PC-9 (cell line): ENCODE measurements at regions not wholly inside any gene's neighbourhood (a gene's known extent, or its start where the extent isn't known, plus 50 kb on each side); places are given as distances from the start of the nearest gene placed in this dataset.

Experiments used
- BruUV-seq: library from RNA; stranded (reverse); fragments of 400-500 nt; replicated peaks from 2 replicates; lab custom pipeline; 2021; lab: Mats Ljungman, UMichigan
- CTCF ChIA-PET: fragments of 300-600 bp; sonication (Branson Sonifier 250); formaldehyde crosslinking; loops from one replicate; lab custom pipeline; 2022; ENCODE audit warnings: antibody characterized with exemption; lab: Charles Lee
- POLR2A ChIA-PET: fragments of 300-600 bp; sonication (Branson Sonifier 250); formaldehyde crosslinking; loops from one replicate; lab custom pipeline; 2022; ENCODE audit warnings: antibody characterized with exemption; ENCODE audit not compliant: unreplicated experiment; lab: Charles Lee
- DNase-seq, 2 experiments: peaks; one replicate each; pipeline versions ENCODE4 v3.0.0 to v3.0.0-alpha.2; 2015 to 2022; ENCODE audit warnings: mixed read lengths in 1 of 2
- H2AFZ ChIP-seq: fragments of 200-600 bp; sonication (generic); 2 replicates; pipeline ENCODE4 v1.8.1; 2017; ENCODE audit warnings: antibody characterized with exemption
- H3F3A ChIP-seq: fragments of 200-600 bp; sonication (generic); 2 replicates; pipeline ENCODE4 v1.8.1; 2017; ENCODE audit warnings: antibody characterized with exemption, mild to moderate bottlenecking, low read depth; ENCODE audit not compliant: insufficient read depth
- H3K27ac ChIP-seq: fragments of 200-600 bp; sonication (generic); 2 replicates; pipeline ENCODE4 v1.6.1; 2016; ENCODE audit warnings: mixed run types
- H3K27me3 ChIP-seq: fragments of 200-600 bp; sonication (generic); 2 replicates; pipeline ENCODE4 v1.6.1; 2016; ENCODE audit warnings: low read depth, mixed run types; ENCODE audit not compliant: insufficient read depth
- H3K36me3 ChIP-seq: fragments of 200-600 bp; sonication (generic); 2 replicates; pipeline ENCODE4 v1.6.1; 2016; ENCODE audit warnings: low read depth, mixed run types
- H3K4me1 ChIP-seq: fragments of 200-600 bp; sonication (generic); replicated peaks from 2 replicates; pipeline ENCODE4 v1.6.1; 2016; ENCODE audit warnings: mixed run types; ENCODE audit not compliant: insufficient read depth
- H3K4me2 ChIP-seq: fragments of 200-600 bp; sonication (generic); 2 replicates; pipeline ENCODE4 v1.6.1; 2017; ENCODE audit warnings: mixed run types
- H3K4me3 ChIP-seq: fragments of 200-600 bp; sonication (generic); 2 replicates; pipeline ENCODE4 v1.6.1; 2016; ENCODE audit warnings: mixed run types
- H3K79me2 ChIP-seq: fragments of 200-600 bp; sonication (generic); 2 replicates; pipeline ENCODE4 v1.6.1; 2017; ENCODE audit warnings: low read depth, mixed run types
- H3K9me2 ChIP-seq: fragments of 200-600 bp; sonication (generic); 2 replicates; pipeline ENCODE4 v1.8.1; 2017; ENCODE audit warnings: mild to moderate bottlenecking; ENCODE audit not compliant: insufficient read depth
- H3K9me3 ChIP-seq: fragments of 200-600 bp; sonication (generic); 2 replicates; pipeline ENCODE4 v1.8.1; 2016; ENCODE audit warnings: low read depth; ENCODE audit not compliant: insufficient read depth
- H4K20me1 ChIP-seq: fragments of 200-600 bp; sonication (generic); 2 replicates; pipeline ENCODE4 v1.8.1; 2017; ENCODE audit not compliant: insufficient read depth
- CTCF ChIP-seq: fragments of 200-600 bp; sonication (generic); conservative IDR thresholded peaks from 2 replicates; pipeline ENCODE4 v1.6.1; 2017; ENCODE audit warnings: mixed run types, antibody characterized with exemption, mild to moderate bottlenecking, moderate library complexity
- EZH2 ChIP-seq: fragments of 200-600 bp; sonication (generic); IDR thresholded peaks from 2 replicates; pipeline ENCODE4 v1.8.0; 2017; ENCODE audit warnings: antibody characterized with exemption, low read depth
- intact Hi-C: fragments of 100-400 bp; cut with micrococcal nuclease; formaldehyde crosslinking; loops from one replicate; pipeline ENCODE4 v1.10.0; 2022; ENCODE audit not compliant: unreplicated experiment

- H3K4me3 ChIP-seq, result no peak overlapping the region
- no peak overlapping the region for H2AFZ ChIP-seq
- no peaks in the 10 kb centered on the region for H3K27me3 ChIP-seq
- no peaks in the 10 kb centered on the region for H3K36me3 ChIP-seq
- BruUV-seq, result no TSS peak
- no peak for DNase-seq
- peaks cover 20% of the 10 kb centered on the region; the same call in 1 of the 2 replicates for H3F3A ChIP-seq
- intact Hi-C loops, result no loop called here
- ChIA-PET POLR2A (no interaction called here), CTCF (interaction anchor here (0.6 kb wide), 1 partner anchor 91 kb away, joined by 3 read pairs; no protein-coding TSS in a partner anchor)
- no peaks in the 10 kb centered on the region for H3K9me2 ChIP-seq
- H3K4me2 ChIP-seq, result no peak overlapping the region
- no peaks in the 10 kb centered on the region for H4K20me1 ChIP-seq
- no peaks in the 10 kb centered on the region for H3K4me1 ChIP-seq
- no peaks in the 10 kb centered on the region for H3K9me3 ChIP-seq
- TF ChIP-seq EZH2 (no peak), CTCF (no peak)
- H3K27ac ChIP-seq, result no peak overlapping the region
- no peaks in the 10 kb centered on the region for H3K79me2 ChIP-seq
Observed at GRCh38 chr14:103271189-103271588, 62.8 kb upstream of the EIF5 start.

- no TSS peak for BruUV-seq
- no peak overlapping the region for H3K4me3 ChIP-seq
- no peaks in the 10 kb centered on the region for H3K79me2 ChIP-seq
- no peak for DNase-seq
- H3K9me2 ChIP-seq, result no peaks in the 10 kb centered on the region
- H3K9me3 ChIP-seq, result peaks cover 2% of the 10 kb centered on the region; the same call in 1 of the 2 replicates
- H3K4me1 ChIP-seq, result no peaks in the 10 kb centered on the region
- no peak overlapping the region for H2AFZ ChIP-seq
- no peaks in the 10 kb centered on the region for H3K36me3 ChIP-seq
- H3K27me3 ChIP-seq, result no peaks in the 10 kb centered on the region
- intact Hi-C loops, result no loop called here
- no peak overlapping the region for H3K4me2 ChIP-seq
- POLR2A ChIA-PET, result no interaction called here
- peaks cover 31% of the 10 kb centered on the region for H3F3A ChIP-seq
- H4K20me1 ChIP-seq, result no peaks in the 10 kb centered on the region
- TF ChIP-seq CTCF (no peak), EZH2 (no peak)
- H3K27ac ChIP-seq, result no peak overlapping the region
- CTCF ChIA-PET, result interaction anchor here (0.6 to 0.7 kb wide), 2 partner anchors 18 to 279 kb away, joined by 4 to 7 read pairs; no protein-coding TSS in a partner anchor
Observed at GRCh38 chr14:103273145-103273744, 60.8 kb upstream of the EIF5 start.

GRCh38 chr14:103273745-103274615 lies 60.1 kb upstream of the EIF5 start:
- CTCF ChIA-PET, result interaction anchor here (0.7 kb wide), 1 partner anchor 280 kb away, joined by 7 read pairs; no protein-coding TSS in a partner anchor
- H2AFZ ChIP-seq, result no peak overlapping the region
- H3K9me3 ChIP-seq, result peaks cover 2% of the 10 kb centered on the region; the same call in 1 of the 2 replicates
- no peaks in the 10 kb centered on the region for H3K79me2 ChIP-seq
- no peaks in the 10 kb centered on the region for H4K20me1 ChIP-seq
- TF ChIP-seq EZH2 (no peak), CTCF (no peak)
- H3K4me3 ChIP-seq, result no peak overlapping the region
- intact Hi-C loops, result no loop called here
- peaks cover 32% of the 10 kb centered on the region for H3F3A ChIP-seq
- no peaks in the 10 kb centered on the region for H3K9me2 ChIP-seq
- H3K27ac ChIP-seq, result no peak overlapping the region
- H3K4me2 ChIP-seq, result no peak overlapping the region
- no peaks in the 10 kb centered on the region for H3K36me3 ChIP-seq
- no TSS peak for BruUV-seq
- POLR2A ChIA-PET, result no interaction called here
- no peaks in the 10 kb centered on the region for H3K4me1 ChIP-seq
- no peak for DNase-seq
- no peaks in the 10 kb centered on the region for H3K27me3 ChIP-seq
